SU-DHL-6 (cell line): ENCODE measurements at regions not wholly inside any gene's neighbourhood (a gene's known extent, or its start where the extent isn't known, plus 50 kb on each side); places are given as distances from the start of the nearest gene placed in this dataset.

Source experiments
- H2AFZ ChIP-seq: fragments of 200-600 bp; sonication (generic); 2 replicates; pipeline ENCODE4 v1.6.1; 2014; ENCODE audit warnings: low read depth, mild to moderate bottlenecking, moderate library complexity, mixed read lengths, antibody characterized with exemption, low read length; ENCODE audit not compliant: severe bottlenecking
- H3F3A ChIP-seq: fragments of 200-600 bp; shearing (Covaris generic); 2 replicates; pipeline ENCODE4 v1.6.0; 2016; ENCODE audit warnings: antibody characterized with exemption, mild to moderate bottlenecking; ENCODE audit not compliant: insufficient read depth
- H3K27ac ChIP-seq: fragments of 200-600 bp; sonication (generic); 2 replicates; pipeline ENCODE4 v1.5.1; 2016; ENCODE audit warnings: low read depth, mild to moderate bottlenecking, low read length, moderate library complexity, mixed read lengths
- H3K27me3 ChIP-seq: fragments of 200-600 bp; sonication (generic), shearing (Covaris generic); 2 replicates; pipeline ENCODE4 v1.6.0; 2014; ENCODE audit warnings: mild to moderate bottlenecking, low read length
- H3K36me3 ChIP-seq: fragments of 200-600 bp; sonication (generic); 2 replicates; pipeline ENCODE4 v1.6.1; 2014; ENCODE audit warnings: mild to moderate bottlenecking, low read length, mixed read lengths
- H3K4me2 ChIP-seq: fragments of 300-600, 200-600 bp; shearing (Covaris generic), sonication (generic); 2 replicates; pipeline ENCODE4 v1.6.0; 2014; ENCODE audit warnings: low read length, low read depth, mild to moderate bottlenecking; ENCODE audit not compliant: poor library complexity, severe bottlenecking
- H3K4me3 ChIP-seq: fragments of 200-600 bp; sonication (generic); 2 replicates; pipeline ENCODE4 v1.5.1; 2014; ENCODE audit warnings: antibody characterized with exemption, low read length, mild to moderate bottlenecking, mixed read lengths; ENCODE audit not compliant: insufficient read depth, poor library complexity, severe bottlenecking
- H3K79me2 ChIP-seq: fragments of 200-600 bp; sonication (generic); 2 replicates; pipeline ENCODE4 v1.6.1; 2014; ENCODE audit warnings: mild to moderate bottlenecking, low read length, moderate library complexity; ENCODE audit not compliant: insufficient read depth
- H3K9ac ChIP-seq: fragments of 200-600 bp; sonication (generic); 2 replicates; pipeline ENCODE4 v1.7.0; 2014; ENCODE audit warnings: mild to moderate bottlenecking, low read length
- H3K9me2 ChIP-seq: fragments of 200-600 bp; sonication (generic); replicated peaks from 2 replicates; pipeline ENCODE4 v1.6.1; 2014; ENCODE audit warnings: low read length; ENCODE audit not compliant: insufficient read depth
- H3K9me3 ChIP-seq: fragments of 200-600 bp; sonication (generic); 2 replicates; pipeline ENCODE4 v1.6.1; 2014; ENCODE audit warnings: low read length, mixed read lengths; ENCODE audit not compliant: insufficient read depth
- H4K20me1 ChIP-seq: fragments of 200-600 bp; sonication (generic); 2 replicates; pipeline ENCODE4 v1.6.1; 2014; ENCODE audit warnings: low read depth, mild to moderate bottlenecking, antibody characterized with exemption, low read length, moderate library complexity, mixed read lengths
- CTCF ChIP-seq: fragments of 200-600 bp; sonication (generic); IDR thresholded peaks from one replicate; pipeline ENCODE4 v1.5.1; 2017; ENCODE audit warnings: antibody characterized with exemption, mild to moderate bottlenecking, low read length, moderate library complexity; ENCODE audit not compliant: insufficient read depth, poor library complexity, severe bottlenecking
- EZH2phosphoT487 ChIP-seq: fragments of 200-600 bp; sonication (generic), shearing (Covaris generic); conservative IDR thresholded peaks from 2 replicates; pipeline ENCODE4 v1.6.1; 2018; ENCODE audit warnings: mild to moderate bottlenecking, antibody characterized with exemption, low read length, moderate library complexity, mixed read lengths

- TF ChIP-seq EZH2phosphoT487, result no peak
- TF ChIP-seq CTCF, result no peak
- Histone ChIP-seq H3K4me3 (no peak overlapping the region), H3K4me2 (no peak overlapping the region), H3K27ac (no peak overlapping the region), H3K36me3 (no peaks in the 10 kb centered on the region), H3K27me3 (no peaks in the 10 kb centered on the region), H3K9me2 (no peaks in the 10 kb centered on the region), H3K9me3 (no peaks in the 10 kb centered on the region), H2AFZ (no peak overlapping the region), H3F3A (no peaks in the 10 kb centered on the region), H4K20me1 (no peaks in the 10 kb centered on the region), H3K9ac (no peak overlapping the region), H3K79me2 (no peaks in the 10 kb centered on the region)
Observed at GRCh38 chr12:115229517-115229916, 545.5 kb upstream of the TBX3 start.

- no peaks in the 10 kb centered on the region for H3F3A ChIP-seq
- H4K20me1 ChIP-seq, result no peaks in the 10 kb centered on the region
- no peaks in the 10 kb centered on the region for H3K9me2 ChIP-seq
- no peak overlapping the region for H3K27ac ChIP-seq
- no peak overlapping the region for H2AFZ ChIP-seq
- H3K4me2 ChIP-seq, result no peak overlapping the region
- H3K9me3 ChIP-seq, result no peaks in the 10 kb centered on the region
- no peak overlapping the region for H3K9ac ChIP-seq
- H3K79me2 ChIP-seq, result no peaks in the 10 kb centered on the region
- TF ChIP-seq CTCF, result no peak
- no peak for TF ChIP-seq EZH2phosphoT487
- no peak overlapping the region for H3K4me3 ChIP-seq
- no peaks in the 10 kb centered on the region for H3K36me3 ChIP-seq
- no peaks in the 10 kb centered on the region for H3K27me3 ChIP-seq
Observed at GRCh38 chr12:115228434-115228833, 544.5 kb upstream of the TBX3 start.

- TF ChIP-seq EZH2phosphoT487, result no peak
- no peak for TF ChIP-seq CTCF
- Histone ChIP-seq H3K9me3 (no peaks in the 10 kb centered on the region), H3F3A (no peaks in the 10 kb centered on the region), H4K20me1 (no peaks in the 10 kb centered on the region), H3K27ac (no peak overlapping the region), H3K9ac (no peak overlapping the region), H3K27me3 (no peaks in the 10 kb centered on the region), H3K4me3 (no peak overlapping the region), H2AFZ (no peak overlapping the region), H3K4me2 (no peak overlapping the region), H3K79me2 (no peaks in the 10 kb centered on the region), H3K36me3 (no peaks in the 10 kb centered on the region), H3K9me2 (no peaks in the 10 kb centered on the region)
Observed at GRCh38 chr12:115227137-115227615, 543.2 kb upstream of the TBX3 start.
